ENCODE measurements at regions not wholly inside any gene's neighbourhood (a gene's known extent, or its start where the extent isn't known, plus 50 kb on each side); places are given as distances from the start of the nearest gene placed in this dataset.

GRCh38 chr12:112597986-112598385, 179.2 kb downstream of the PTPN11 start:
- no peak overlapping the region for H2AFZ ChIP-seq (ENCODE audit: low read depth, low read length)
- no peaks in the 10 kb centered on the region for H3K9me2 ChIP-seq (ENCODE audit: insufficient read depth, low read length)
- H3K4me3 ChIP-seq (ENCODE audit: low read length), result no peak overlapping the region
- no peaks in the 10 kb centered on the region for H3F3A ChIP-seq (ENCODE audit: insufficient read depth, low read length, poor library complexity, severe bottlenecking)
- no peak overlapping the region for H3K9ac ChIP-seq (ENCODE audit: low read length)
- no peaks in the 10 kb centered on the region for H3K79me2 ChIP-seq (replicated peaks; ENCODE audit: insufficient read depth, low read length)
- no peak overlapping the region for H3K4me2 ChIP-seq (ENCODE audit: low read length)
- TF ChIP-seq REST (IDR thresholded peaks at IDR 0.05; ENCODE audit: borderline replicate concordance) (no peak), RAD21 (conservative IDR thresholded peaks at IDR 0.05) (no peak), EP300 (conservative IDR thresholded peaks at IDR 0.05; ENCODE audit: poor library complexity, severe bottlenecking) (no peak), POLR2AphosphoS5 (IDR thresholded peaks at IDR 0.05) (no peak), TAF1 (IDR thresholded peaks at IDR 0.05; ENCODE audit: low read depth) (no peak), SMC3 (conservative IDR thresholded peaks at IDR 0.05; ENCODE audit: poor library complexity) (no peak), EZH2 (IDR thresholded peaks at IDR 0.05; ENCODE audit: borderline replicate concordance, insufficient read depth, low read length, poor library complexity, severe bottlenecking) (no peak), CTCF (IDR thresholded peaks at IDR 0.05; ENCODE audit: poor library complexity, severe bottlenecking) (no peak), MXI1 (conservative IDR thresholded peaks at IDR 0.05; ENCODE audit: poor library complexity, severe bottlenecking) (no peak)
- H3K27me3 ChIP-seq (ENCODE audit: insufficient read depth, low read depth, low read length), result peaks cover 95% of the 10 kb centered on the region
- H3K9me3 ChIP-seq (ENCODE audit: low read length), result peaks cover 8% of the 10 kb centered on the region
- H3K36me3 ChIP-seq (ENCODE audit: insufficient read depth, low read length), result no peaks in the 10 kb centered on the region
- no peaks in the 10 kb centered on the region for H4K20me1 ChIP-seq (ENCODE audit: insufficient read depth)
- H3K27ac ChIP-seq (ENCODE audit: low read length), result no peak overlapping the region

GRCh38 chr12:112598626-112599025, 179.9 kb downstream of the PTPN11 start:
- Histone ChIP-seq H3K9ac (ENCODE audit: low read length) (no peak overlapping the region), H3K27ac (ENCODE audit: low read length) (no peak overlapping the region), H3K79me2 (replicated peaks; ENCODE audit: insufficient read depth, low read length) (no peaks in the 10 kb centered on the region), H3K36me3 (ENCODE audit: insufficient read depth, low read length) (no peaks in the 10 kb centered on the region), H3K9me2 (ENCODE audit: insufficient read depth, low read length) (no peaks in the 10 kb centered on the region), H3K27me3 (ENCODE audit: insufficient read depth, low read depth, low read length) (peaks cover 93% of the 10 kb centered on the region), H3K9me3 (ENCODE audit: low read length) (peaks cover 2% of the 10 kb centered on the region), H4K20me1 (ENCODE audit: insufficient read depth) (no peaks in the 10 kb centered on the region), H3K4me3 (ENCODE audit: low read length) (no peak overlapping the region), H3F3A (ENCODE audit: insufficient read depth, low read length, poor library complexity, severe bottlenecking) (no peaks in the 10 kb centered on the region), H3K4me2 (ENCODE audit: low read length) (no peak overlapping the region), H2AFZ (ENCODE audit: low read depth, low read length) (no peak overlapping the region)
- TF ChIP-seq TAF1 (IDR thresholded peaks at IDR 0.05; ENCODE audit: low read depth), result no peak
- no peak for TF ChIP-seq REST (IDR thresholded peaks at IDR 0.05; ENCODE audit: borderline replicate concordance)
- no peak for TF ChIP-seq POLR2AphosphoS5 (IDR thresholded peaks at IDR 0.05)
- TF ChIP-seq CTCF (IDR thresholded peaks at IDR 0.05; ENCODE audit: poor library complexity, severe bottlenecking), result no peak
- no peak for TF ChIP-seq EZH2 (IDR thresholded peaks at IDR 0.05; ENCODE audit: borderline replicate concordance, insufficient read depth, low read length, poor library complexity, severe bottlenecking)
- TF ChIP-seq MXI1 (conservative IDR thresholded peaks at IDR 0.05; ENCODE audit: poor library complexity, severe bottlenecking), result no peak
